ENCODE measurements at regions not wholly inside any gene's neighbourhood (a gene's known extent, or its start where the extent isn't known, plus 50 kb on each side); places are given as distances from the start of the nearest gene placed in this dataset.

- Histone ChIP-seq H3K4me1 (no peaks in the 10 kb centered on the region), H3K36me3 (no peaks in the 10 kb centered on the region), H3K27ac (no peak overlapping the region), H3K27me3 (no peaks in the 10 kb centered on the region), H3K4me3 (no peak overlapping the region), H3K9me3 (peaks cover 0 to 6% (median under 1%) of the 10 kb centered on the region in 4 donors)
- intact Hi-C loops (cut with DNase I), result no loop called here
- 61 to 65% methylated on average over 4 of the region's 4 CpGs for WGBS, 2 donors
- DNase-seq, result no peak
- TF ChIP-seq CTCF (IDR thresholded peaks at IDR 0.05) (no peak), POLR2AphosphoS5 (IDR thresholded peaks at IDR 0.05) (no peak), EP300 (IDR thresholded peaks at IDR 0.05) (no peak), POLR2A (IDR thresholded peaks at IDR 0.05) (no peak)
Observed at GRCh38 chr7:88540012-88540411, 219.5 kb upstream of the ZNF804B start.

DNA sequence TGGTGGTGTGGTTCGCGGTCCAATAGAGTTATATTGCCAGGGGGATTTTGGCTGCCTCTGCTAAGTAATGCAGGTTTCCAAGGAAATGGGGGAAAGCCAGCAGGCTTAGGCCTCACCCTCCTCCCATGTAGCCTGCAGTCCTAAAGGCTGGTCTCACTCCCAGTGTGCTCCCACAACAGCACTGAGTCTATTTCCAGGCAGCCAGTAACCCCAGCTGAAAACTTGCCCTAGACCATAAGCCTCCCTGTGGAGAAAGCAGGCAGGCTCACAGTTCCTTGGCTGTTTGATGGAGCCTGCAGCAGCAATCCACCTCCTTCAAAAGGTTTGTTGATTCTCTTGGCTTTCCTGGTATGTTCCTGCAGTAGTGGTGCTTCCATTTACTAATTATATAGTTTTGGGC is 220.0 kb upstream of the ZNF804B start:
- H3K27ac ChIP-seq, result no peak overlapping the region
- peaks cover 0 to 8% (median 0%) of the 10 kb centered on the region in 4 donors for H3K9me3 ChIP-seq
- WGBS, 2 donors, result 76 to 83% methylated on average over 2 of the region's 2 CpGs
- no peak for TF ChIP-seq CTCF (IDR thresholded peaks at IDR 0.05)
- intact Hi-C loops (cut with DNase I), result no loop called here
- no peak overlapping the region for H3K4me3 ChIP-seq
- no peaks in the 10 kb centered on the region for H3K4me1 ChIP-seq
- no peaks in the 10 kb centered on the region for H3K36me3 ChIP-seq
- H3K27me3 ChIP-seq, result no peaks in the 10 kb centered on the region
- DNase-seq, result no peak

DNA sequence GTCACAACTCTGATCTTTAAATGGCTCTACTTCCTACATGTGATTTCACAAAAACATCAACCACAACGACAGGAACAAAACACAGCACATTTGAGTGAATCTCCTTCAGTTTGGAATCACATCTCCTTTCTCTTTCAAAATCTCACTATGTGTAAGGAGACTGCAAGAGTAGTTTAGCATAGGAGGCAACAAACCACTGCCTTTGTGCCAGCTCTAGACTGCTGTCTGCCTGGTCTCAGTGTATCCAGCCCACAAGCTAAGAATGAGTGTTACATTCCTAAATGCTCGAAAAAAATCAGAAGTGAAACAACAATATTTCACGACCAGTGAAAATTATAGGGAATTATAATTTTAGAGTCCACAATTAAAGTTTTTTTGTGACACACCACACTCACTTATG is 217.0 kb upstream of the STEAP4 start:
- Histone ChIP-seq H3K9me3 (no peaks in the 10 kb centered on the region), H3K27ac (no peak overlapping the region), H3K36me3 (no peaks in the 10 kb centered on the region), H3K4me3 (no peak overlapping the region), H3K27me3 (no peaks in the 10 kb centered on the region), H3K4me1 (no peaks in the 10 kb centered on the region)
- intact Hi-C loops (cut with DNase I), result no loop called here
- TF ChIP-seq POLR2AphosphoS5 (IDR thresholded peaks at IDR 0.05), result no peak
- no peak for TF ChIP-seq POLR2A (IDR thresholded peaks at IDR 0.05)
- no peak for TF ChIP-seq EP300 (IDR thresholded peaks at IDR 0.05)
- TF ChIP-seq CTCF (IDR thresholded peaks at IDR 0.05), result no peak
- no peak for DNase-seq
- WGBS, 2 donors, result 77 to 78% methylated on average over 3 of the region's 3 CpGs

GRCh38 chr7:88522771-88523293 is 216.1 kb upstream of the STEAP4 start:
- intact Hi-C loops (cut with DNase I), result no loop called here
- Histone ChIP-seq H3K36me3 (no peaks in the 10 kb centered on the region), H3K27me3 (no peaks in the 10 kb centered on the region), H3K27ac (no peak overlapping the region), H3K9me3 (no peaks in the 10 kb centered on the region), H3K4me1 (no peaks in the 10 kb centered on the region), H3K4me3 (no peak overlapping the region)
- 53 to 71% methylated on average over 2 of the region's 2 CpGs for WGBS, 2 donors
- TF ChIP-seq POLR2A (IDR thresholded peaks at IDR 0.05), result no peak
- TF ChIP-seq POLR2AphosphoS5 (IDR thresholded peaks at IDR 0.05), result no peak
- no peak for TF ChIP-seq EP300 (IDR thresholded peaks at IDR 0.05)
- TF ChIP-seq CTCF (IDR thresholded peaks at IDR 0.05), result no peak
- DNase-seq, result no peak

GRCh38 chr7:88516429-88516828 is 209.7 kb upstream of the STEAP4 start:
- no peak overlapping the region for H3K4me3 ChIP-seq
- H3K27me3 ChIP-seq, result no peaks in the 10 kb centered on the region
- WGBS, 2 donors, result 21 to 73% methylated on average over 1 of the region's 1 CpG
- H3K27ac ChIP-seq, result no peak overlapping the region
- DNase-seq, result no peak
- intact Hi-C loops (cut with DNase I), result no loop called here
- no peaks in the 10 kb centered on the region for H3K36me3 ChIP-seq
- H3K4me1 ChIP-seq, result peaks cover 0 to 7% (median 2%) of the 10 kb centered on the region in 4 donors
- no peak for TF ChIP-seq CTCF (IDR thresholded peaks at IDR 0.05)
- no peak for TF ChIP-seq POLR2A (IDR thresholded peaks at IDR 0.05)
- H3K9me3 ChIP-seq, result no peaks in the 10 kb centered on the region
